DOHH2 (cell line): ENCODE measurements at regions not wholly inside any gene's neighbourhood (a gene's known extent, or its start where the extent isn't known, plus 50 kb on each side); places are given as distances from the start of the nearest gene placed in this dataset.

Source experiments
- EZH2phosphoT487 ChIP-seq: fragments of 200-600 bp; sonication (generic); IDR thresholded peaks from 2 replicates; pipeline ENCODE4 v1.6.1; 2017; ENCODE audit warnings: borderline replicate concordance, mild to moderate bottlenecking, antibody characterized with exemption, low read length, moderate library complexity, mixed read lengths
- TF ChIP-seq, protein P1 (sequence below): fragments of 200-600 bp; sonication (generic); IDR thresholded peaks from one replicate; pipeline ENCODE4 v1.5.1; 2014; ENCODE audit warnings: antibody characterized with exemption, mild to moderate bottlenecking, low read depth, low read length; ENCODE audit not compliant: poor library complexity, severe bottlenecking

DNA sequence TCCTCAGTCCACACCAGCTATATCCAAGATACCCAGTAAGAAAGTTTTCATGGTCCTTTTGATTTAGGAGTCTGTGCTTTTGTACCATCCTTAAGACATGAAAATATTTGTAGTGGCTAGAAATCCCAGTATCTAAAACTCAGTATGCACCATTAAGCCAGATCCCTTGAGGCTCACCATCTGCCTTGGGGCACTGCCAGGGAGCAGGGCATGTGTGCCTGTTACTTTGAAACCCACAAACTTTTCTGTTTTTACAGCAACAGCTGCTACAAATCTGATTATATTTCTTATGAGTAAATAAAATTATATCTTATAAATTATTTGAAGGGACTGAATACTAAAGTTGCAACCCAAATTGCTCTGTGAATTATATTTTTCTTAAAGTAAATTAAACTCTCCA, 290.5 kb upstream of the MANEA start:
- TF ChIP-seq, protein P1, sequence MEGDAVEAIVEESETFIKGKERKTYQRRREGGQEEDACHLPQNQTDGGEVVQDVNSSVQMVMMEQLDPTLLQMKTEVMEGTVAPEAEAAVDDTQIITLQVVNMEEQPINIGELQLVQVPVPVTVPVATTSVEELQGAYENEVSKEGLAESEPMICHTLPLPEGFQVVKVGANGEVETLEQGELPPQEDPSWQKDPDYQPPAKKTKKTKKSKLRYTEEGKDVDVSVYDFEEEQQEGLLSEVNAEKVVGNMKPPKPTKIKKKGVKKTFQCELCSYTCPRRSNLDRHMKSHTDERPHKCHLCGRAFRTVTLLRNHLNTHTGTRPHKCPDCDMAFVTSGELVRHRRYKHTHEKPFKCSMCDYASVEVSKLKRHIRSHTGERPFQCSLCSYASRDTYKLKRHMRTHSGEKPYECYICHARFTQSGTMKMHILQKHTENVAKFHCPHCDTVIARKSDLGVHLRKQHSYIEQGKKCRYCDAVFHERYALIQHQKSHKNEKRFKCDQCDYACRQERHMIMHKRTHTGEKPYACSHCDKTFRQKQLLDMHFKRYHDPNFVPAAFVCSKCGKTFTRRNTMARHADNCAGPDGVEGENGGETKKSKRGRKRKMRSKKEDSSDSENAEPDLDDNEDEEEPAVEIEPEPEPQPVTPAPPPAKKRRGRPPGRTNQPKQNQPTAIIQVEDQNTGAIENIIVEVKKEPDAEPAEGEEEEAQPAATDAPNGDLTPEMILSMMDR, result no peak
- no peak for TF ChIP-seq EZH2phosphoT487
